Stimulated activated CD8-positive, alpha-beta memory T cell treated with anti-CD3 and anti-CD28 coated beads, Interleukin-4, amount 100 ng/mL, for 4 hours (primary cell): ENCODE measurements at regions not wholly inside any gene's neighbourhood (a gene's known extent, or its start where the extent isn't known, plus 50 kb on each side); places are given as distances from the start of the nearest gene placed in this dataset.
"Not testable (repeated sequence)": the region's sequence is repeated elsewhere in the genome, so short reads cannot be mapped to it uniquely, and the experiment has no call there.

ENCODE experiments used
- DNase-seq, 2 donors: peaks; one replicate each; pipeline ENCODE4 v3.0.0-alpha.2; 2020; ENCODE audit warnings: low read depth in 2 of 2, low spot score in 1 of 2

- no peak for DNase-seq
Measured at GRCh38 chr1:48089356-48089891, 92.2 kb upstream of the TRABD2B start.

DNA sequence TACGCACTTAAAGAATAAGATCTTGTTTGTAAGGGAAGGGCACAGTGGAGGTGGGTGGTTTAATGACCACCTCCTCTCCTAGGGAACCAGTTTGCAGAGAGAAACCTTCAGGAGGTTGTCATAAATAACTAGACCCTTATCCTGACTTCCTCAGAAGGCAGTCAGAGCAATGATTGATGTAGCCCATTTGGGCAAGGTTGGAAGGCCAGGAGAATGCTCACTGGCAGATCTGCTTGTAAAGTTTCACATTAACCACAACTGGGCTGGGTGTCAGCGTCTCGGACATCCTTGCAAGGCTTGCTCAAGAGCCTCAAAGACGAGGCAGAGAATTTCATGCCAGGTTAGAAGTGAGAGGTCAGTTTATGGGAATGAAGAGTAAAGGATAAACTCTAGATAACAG, 87.6 kb upstream of the TRABD2B start:
- DNase-seq, result no peak

GRCh38 chr1:48082271-48082962, 85.2 kb upstream of the TRABD2B start:
- DNase-seq, result no peak

GRCh38 chr1:48080331-48081255, 83.4 kb upstream of the TRABD2B start:
- DNase-seq, result no peak

- no peak for DNase-seq
Measured at GRCh38 chr1:48079096-48079495, 81.9 kb upstream of the TRABD2B start.

- DNase-seq, result no peak
Measured at GRCh38 chr1:48077795-48078222, 80.6 kb upstream of the TRABD2B start.

DNA sequence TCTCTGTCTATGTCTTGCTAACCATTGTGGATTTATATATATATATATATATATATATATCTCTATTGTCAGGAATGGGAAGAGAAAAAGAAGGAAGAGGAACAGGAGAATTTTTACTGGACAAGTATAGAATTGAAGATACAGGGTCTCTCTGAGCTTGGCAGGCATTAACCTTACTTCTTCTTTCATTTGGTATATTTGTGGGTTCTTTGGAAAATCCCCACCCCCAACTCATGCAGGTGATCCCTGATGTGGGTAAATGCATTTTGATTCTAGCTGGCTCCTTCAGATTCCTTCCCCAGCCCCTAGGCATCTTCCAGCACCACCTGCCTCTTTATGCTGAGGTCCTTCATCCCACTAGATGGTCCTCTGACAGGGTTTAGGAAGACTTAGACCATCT, 78.8 kb upstream of the TRABD2B start:
- DNase-seq, result no peak

- DNase-seq, result no peak
Measured at GRCh38 chr1:48073798-48074530, 76.8 kb upstream of the TRABD2B start.

GRCh38 chr1:48071513-48071912, 74.3 kb upstream of the TRABD2B start:
- no peak for DNase-seq

DNA sequence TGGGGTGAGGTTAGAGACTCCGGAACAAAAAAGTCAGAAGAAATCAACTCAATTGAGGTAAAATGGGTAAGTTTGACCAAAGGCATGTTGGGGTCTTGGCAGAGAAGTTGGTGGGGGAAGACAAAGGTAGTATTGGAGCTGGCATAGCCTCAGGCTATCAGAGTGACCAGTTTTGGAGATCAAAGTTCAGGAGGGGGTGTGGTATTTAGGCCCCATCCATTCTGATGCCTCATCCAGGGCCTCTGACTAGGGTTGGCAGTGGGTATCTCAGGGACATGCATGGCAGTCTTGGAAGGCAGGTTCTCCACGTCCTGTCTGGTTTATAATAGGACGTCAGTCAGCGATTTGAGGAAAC, 73.2 kb upstream of the TRABD2B start:
- no peak for DNase-seq

GRCh38 chr1:48069662-48070395, 72.6 kb upstream of the TRABD2B start:
- no peak for DNase-seq

GRCh38 chr1:48068206-48068605, 71.0 kb upstream of the TRABD2B start:
- no peak for DNase-seq

DNA sequence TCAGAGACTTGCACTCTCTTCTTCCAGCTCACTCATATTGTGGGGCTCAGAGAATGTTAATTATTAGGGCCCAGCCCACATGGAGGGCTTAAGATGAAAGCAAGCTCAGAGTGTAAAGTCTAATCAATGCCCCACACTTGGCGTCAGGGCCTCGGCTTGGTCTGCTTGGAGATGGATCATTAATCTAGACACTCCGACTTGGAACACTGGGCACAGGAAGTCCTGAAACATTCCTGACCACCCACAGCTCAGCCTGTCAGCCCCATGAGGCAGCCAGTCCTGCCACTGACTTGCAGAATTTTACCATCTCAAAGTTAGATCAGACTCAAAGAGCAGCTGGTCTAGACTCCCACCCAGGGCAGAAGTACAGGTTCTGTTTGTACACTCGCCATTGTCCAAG, 69.8 kb upstream of the TRABD2B start:
- DNase-seq, result no peak

- not testable (repeated sequence) for DNase-seq
Measured at GRCh38 chr1:48064693-48065092, 67.5 kb upstream of the TRABD2B start.

- DNase-seq, result no peak
Measured at GRCh38 chr1:48062353-48062752, 65.2 kb upstream of the TRABD2B start.

DNA sequence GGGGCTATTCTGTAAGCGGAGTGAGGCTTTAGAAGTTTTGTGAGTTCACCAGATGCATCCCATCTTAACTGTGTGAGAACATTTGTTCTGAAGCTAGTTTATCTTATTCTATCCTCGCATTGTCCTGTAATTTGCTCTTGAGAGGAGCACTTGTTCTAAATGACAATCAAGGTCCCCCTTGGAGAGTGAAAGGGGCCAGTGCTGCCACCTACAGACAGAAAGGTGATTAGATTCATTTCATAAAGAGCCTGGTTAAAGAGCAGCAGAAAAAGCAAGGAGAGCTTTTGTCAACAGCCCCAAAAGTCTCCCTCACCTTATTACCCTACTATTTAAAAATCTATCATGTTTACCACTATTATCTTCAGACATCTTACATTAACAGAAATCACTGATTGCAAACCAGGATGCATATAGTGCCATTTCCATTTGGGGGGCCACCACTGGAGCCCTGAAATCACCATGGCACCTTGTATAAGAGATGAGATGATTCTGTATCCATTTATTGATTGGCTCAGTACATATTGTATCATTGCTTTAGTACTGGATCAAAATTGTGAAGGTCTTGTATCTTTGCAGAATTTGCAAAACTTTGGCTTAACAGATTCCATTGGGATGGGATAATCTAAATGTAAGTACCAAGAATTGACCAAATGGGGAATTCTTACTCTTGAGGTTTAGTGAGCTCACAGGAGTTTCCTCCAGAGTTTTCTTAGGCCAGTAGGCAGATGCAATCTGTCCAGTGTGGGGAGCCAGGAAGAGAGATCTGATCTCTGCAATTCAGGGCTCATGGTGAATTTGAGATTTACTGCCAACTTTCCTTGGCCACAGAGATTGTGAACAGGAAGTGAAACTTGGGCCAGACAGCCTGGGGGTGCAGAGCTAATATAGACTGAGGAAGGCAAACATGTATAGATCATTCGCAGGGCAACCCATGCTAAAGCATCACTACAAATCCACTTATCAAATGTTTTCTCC, 64.3 kb upstream of the TRABD2B start:
- no peak for DNase-seq

DNA sequence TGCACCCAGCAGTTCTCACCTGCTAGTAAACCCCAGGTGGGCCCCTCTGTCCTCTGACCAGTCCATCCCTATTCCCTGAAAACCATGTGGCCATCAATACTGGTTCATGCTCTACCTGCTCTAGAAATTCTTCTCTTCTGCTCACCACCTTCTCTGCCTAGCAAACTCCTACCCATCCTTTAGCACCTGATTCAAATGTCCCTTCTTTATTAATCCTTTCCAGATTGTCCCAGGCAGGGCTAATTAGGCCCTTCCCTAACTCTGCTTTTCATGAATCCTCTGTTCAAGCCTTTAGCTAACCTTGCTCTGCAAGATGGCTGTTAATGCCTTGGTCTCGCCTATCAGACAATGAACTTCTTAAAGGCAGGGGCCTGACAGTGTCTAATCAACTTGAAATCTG, 62.1 kb upstream of the TRABD2B start:
- DNase-seq, result no peak

DNA sequence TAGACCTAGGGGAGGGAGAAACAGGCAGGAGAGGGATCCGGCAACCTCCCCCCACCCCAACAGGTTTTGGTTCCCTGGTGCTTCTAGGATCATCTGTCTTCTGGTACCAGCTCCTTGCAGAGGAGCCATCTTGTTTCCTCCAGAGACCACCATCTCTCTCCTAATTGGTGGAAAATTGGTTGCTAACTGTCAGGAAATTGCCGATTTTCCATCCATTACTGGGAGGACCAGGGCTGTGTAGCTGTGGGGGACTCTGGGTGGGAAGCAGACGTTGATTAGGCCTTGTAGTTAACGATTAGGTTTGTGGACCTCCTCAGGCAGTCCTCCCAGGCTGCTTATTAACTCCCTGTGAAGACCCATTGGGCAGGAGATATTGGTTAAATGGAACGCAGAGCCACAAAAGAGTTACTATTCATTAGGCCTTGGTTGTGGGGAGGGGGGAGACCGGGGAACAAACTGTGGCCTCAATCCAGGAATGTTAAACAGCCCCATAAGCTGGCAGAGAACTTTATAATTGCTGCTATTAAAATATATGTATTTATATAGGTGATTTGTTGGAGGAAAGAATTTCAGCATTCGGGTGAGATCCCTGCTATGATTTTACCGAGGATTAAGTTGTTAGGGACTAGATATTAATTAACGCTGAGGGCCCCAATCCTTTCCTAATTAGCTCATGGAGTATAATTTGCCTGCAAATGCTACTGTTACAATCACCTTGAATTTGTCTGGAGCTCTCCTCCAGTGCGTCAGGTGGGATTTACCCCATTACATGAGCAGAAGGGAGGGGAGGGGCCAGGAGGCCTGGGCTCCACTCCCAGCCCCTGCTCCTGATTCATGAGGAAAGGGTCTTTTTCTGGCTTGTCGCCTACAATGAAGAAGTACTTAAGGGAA, 61.2 kb upstream of the TRABD2B start:
- DNase-seq, result no peak

DNA sequence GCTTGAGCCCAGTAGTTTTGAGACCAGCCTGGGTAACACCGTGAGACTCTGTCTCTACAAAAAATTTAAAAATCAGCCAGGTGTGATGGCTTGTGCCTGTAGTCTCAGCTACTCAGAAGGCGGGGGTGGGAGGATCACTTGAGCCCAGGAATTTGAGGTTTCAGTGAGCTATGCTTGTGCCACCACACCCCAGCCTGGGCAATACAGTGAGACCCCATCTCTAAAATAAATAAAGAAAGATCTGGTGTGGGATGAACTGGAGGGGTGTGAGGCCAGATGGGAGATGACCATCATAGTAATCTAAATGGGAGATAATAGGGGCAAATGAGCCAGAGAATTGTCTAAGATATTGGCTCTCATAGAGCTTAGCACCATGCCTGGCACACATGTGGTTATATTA, 60.1 kb upstream of the TRABD2B start:
- DNase-seq, result no peak
